GM21526 (cell line): ENCODE measurements at regions not wholly inside any gene's neighbourhood (a gene's known extent, or its start where the extent isn't known, plus 50 kb on each side); places are given as distances from the start of the nearest gene placed in this dataset.

Experiments used
- ATAC-seq: cut with Tn5 transposase; IDR thresholded peaks from one replicate; pipeline ENCODE4 v1.9.1; 2021; ENCODE audit warnings: moderate library complexity; ENCODE audit not compliant: unreplicated experiment, low FRiP score

DNA sequence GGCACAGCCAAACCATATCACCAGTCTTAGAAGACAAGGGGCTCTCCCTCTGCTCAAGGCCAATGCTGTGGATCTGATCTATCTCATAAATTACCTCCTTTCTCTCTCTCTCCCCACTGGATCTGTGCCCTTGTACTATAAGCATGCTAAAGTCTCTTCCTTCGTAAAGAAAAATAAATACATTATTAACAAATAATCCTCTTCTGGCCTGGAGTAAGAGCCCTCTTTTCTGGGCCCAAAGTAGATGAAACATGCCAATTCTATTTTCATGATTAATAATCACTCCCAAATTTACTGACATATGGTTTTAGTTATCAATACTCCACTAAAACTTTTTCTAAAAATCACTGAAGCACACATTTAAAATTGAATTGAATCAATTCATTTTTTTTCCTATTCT is 889.7 kb downstream of the ADGRL2 start:
- no peak for ATAC-seq

DNA sequence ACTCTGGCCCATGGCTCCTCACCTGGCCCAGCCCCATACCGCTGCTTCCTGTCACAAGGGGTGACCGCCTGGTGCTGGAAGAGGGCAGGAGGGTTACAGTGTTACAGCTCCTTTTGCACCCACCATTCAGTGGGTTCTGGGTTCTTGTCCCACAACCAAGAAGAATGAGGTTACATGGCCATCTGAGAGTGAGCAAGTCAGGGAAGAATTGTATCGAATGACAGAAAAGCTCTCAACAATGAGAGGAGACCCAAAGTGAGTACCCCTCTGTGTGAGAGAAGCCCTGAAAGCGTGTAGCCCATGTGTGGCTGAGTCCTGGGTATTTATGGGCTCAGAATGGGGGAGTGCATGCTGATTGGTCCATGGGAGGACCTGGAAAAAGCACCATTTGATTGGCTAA is 888.5 kb downstream of the ADGRL2 start:
- ATAC-seq = no peak

DNA sequence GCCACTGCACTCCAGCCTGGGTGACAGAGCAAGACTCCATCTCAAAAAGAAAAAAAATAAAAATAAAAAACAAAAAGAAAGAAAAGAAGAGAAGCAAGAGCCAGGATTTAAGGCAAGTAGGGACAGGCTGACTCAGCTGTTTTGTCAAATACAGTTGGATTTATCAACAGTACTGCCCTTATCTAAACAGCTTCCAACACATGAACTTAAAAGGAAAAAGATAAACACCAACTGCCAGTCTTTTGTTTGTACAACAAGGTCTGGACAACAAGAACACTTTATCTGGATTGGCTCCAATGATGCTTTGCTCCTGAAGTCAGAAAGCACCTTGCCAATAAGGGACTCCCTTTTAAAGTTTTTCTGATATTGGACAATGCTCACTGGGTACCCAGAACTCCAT is 886.0 kb downstream of the ADGRL2 start:
- ATAC-seq = no peak

DNA sequence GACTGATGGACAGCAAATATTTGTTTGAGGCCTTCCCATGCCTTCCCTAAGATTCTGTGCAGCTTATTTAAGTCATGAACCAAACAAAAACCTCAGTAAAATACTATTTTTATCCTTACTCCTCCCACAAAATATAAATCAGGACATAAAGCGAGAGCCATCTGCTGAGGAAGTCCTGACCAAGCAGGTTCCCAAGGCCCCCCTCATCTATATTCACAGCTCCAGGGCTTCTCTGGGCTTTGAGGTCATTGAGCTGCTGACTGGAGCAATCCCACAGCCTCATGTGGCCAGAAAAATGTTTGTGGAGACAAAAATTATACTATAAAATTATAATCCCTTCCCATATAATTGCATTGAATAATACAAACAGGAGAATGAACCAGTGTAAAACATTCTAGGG is 846.2 kb downstream of the ADGRL2 start:
- ATAC-seq = no peak

DNA sequence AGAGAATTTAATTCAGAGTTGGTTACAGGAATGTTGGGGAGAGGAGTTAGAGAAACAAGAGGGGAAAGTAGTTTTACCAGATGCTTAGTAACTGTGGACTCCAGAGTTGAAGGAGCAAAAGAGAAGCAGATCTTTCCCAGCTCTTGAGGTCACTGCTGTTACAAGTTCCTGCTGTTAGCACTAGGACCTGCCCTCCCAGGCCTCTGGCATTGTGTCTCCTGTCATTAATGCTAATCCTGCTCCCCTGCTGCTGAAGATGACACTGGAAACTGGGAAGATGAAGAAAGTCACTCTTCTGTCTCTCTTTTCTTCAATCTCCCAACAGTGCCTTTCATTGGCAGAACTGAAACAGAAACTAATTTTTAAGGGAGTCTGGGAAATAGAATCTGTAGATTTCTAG is 845.6 kb downstream of the ADGRL2 start:
- ATAC-seq = no peak

DNA sequence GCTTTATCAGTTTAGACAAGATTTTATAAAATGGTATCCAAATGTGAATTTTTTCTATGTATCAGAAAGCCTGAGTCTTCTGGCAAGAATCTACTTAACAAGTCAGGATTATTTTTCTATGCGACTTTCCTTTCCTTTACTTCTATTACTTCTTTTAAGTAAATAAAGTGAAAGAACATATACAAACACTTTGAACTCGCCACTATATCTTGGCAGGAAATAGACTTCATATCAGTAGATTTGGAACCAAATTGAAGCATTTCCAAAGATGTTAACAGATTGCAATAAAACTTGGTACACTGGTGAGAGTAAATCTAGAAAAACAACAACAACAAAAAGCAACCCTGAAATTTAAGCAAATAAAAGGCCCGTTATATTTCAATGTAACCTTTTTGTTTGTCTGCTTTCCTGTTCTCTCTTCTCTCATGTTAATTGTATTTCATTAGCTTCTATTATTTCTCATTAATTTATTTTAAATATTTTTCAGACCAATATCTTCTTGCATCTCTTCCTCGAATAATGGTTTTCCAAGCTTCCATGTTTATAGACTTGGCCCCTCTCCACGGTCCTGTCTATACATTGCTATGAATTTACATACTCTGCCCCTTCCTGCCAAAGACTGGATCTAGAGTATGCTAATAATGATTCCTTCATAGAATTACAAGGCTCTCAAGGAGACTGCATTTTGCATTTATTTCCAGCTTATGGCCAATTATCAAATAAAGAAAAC is 843.6 kb downstream of the ADGRL2 start:
- no peak for ATAC-seq

DNA sequence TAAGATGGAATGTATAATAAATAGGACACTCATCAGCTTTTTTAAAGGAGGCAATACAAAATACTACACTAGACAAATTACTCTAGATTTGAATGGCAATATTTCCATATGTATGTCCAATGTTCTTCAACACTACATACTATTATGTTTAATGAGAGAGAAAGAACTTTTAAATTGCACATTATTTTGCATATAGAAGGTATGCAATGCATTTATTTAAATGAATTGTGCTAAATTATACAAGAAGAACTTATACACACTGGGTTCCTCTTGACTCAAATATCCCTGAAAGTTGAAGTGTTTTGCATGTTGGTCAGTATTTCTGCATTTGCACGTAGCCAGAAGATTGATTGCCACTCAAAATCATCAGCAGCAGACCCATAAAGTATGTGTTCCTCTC is 839.6 kb downstream of the ADGRL2 start:
- no peak for ATAC-seq

DNA sequence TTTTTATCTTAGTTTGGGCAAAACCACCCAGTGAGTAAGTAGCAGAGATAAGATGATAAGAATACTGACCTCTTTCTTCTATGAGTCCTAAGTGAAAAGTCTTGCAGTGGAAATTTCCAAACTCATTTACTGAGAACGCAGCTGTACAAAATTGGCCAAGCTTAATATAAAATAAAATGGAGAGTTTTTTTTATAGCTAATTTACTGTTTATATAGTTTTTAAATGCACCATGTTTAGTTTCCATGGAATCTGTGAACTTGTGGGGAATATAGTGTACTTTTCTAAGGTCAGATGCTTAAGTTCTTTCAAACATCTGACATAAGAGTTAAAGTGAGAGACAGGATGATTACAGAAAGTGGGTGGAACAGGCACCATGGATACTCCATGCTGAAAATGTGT is 833.5 kb downstream of the ADGRL2 start:
- no peak for ATAC-seq

DNA sequence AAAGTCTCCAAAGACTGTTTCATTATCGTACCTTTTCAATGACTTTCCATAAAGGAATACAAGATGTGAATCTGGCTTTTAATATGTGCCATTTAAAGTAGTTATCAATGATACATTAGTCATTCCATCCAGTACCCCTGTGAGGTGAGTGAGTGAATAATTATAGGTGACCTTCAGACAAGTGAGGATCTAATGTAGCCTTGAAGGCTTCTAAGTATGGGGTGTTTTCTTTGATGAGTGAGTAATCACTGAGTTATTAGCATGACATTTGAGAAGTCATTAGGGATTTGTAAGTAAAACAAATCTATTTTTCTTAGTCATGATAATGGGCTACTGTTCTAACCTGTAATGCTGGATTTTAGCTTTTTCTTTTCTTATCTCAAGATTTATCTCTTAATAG is 831.4 kb downstream of the ADGRL2 start:
- no peak for ATAC-seq

DNA sequence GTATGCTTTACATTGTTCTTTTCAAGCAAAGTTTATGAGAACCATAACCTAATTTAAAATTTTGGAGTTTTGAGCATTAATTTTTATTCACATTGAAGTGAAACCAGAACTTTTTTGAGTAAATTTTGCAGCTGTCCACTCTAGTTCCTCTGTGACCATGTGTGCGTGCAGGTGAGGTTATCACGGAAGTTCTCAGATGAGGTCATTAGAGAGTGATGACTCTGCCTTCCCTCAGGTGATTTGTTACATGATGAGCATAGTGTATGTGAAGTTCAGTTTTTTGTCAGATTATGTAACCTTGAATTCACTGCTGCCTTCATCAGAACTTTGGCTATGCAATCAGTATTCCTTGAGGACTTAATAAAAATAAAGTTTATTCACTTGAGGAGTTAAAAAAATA is 828.2 kb downstream of the ADGRL2 start:
- no peak for ATAC-seq

DNA sequence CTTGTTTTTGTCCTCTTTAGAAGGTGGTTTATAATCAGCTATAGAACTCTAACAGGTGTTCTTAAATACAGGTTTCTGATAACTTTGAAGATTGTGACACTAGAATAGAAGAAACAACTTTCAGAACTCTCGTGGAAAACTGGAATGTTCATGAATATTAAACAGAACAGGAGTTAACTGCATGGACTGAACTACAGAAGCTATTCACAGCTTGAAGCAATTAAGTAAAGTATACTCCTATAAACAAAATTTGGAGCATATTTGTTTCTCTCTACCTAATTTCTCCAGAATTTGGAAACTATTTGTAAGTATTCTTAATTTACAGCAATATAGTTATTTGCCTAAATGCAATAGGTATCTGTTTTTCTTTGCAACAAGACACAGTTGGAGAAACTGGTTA is 824.8 kb downstream of the ADGRL2 start:
- ATAC-seq = no peak

DNA sequence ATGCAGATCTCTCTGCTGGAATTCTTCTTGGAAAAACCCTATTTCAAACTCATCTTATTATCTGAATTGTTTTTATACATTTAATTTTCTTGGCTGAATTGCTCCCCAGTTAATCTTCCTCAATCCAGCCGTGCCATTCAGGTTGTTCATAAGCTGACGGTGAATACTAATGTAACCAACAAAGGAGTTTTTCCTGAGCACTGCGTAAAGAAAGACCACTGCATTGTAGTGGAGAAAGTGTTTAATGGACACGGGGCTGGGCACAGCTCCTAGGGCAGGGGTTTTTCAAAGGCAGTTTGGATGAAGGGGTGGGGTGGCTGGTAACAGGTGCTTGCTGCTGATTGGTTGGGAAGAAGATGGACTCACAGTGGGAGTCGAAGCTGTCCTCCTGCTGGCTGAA is 820.3 kb downstream of the ADGRL2 start:
- ATAC-seq = no peak

DNA sequence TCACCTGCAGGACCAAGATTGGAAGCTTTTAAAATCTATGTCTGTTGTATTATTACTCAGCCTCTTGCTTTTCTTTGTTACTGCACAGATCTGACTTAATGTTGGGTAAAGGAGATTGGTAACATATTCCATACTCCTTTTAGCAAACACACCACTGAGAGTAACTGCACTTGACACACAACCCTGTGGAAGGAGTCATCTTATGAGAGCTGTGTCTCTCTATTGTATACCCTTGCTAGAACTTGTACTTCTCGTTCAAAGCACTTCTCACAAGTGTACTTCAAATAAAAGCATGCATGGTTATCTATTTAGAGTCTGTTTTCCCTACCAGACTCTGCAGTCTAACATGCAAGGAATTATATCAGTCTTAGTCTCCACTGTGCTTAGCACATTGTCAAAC is 813.4 kb downstream of the ADGRL2 start:
- ATAC-seq = no peak

DNA sequence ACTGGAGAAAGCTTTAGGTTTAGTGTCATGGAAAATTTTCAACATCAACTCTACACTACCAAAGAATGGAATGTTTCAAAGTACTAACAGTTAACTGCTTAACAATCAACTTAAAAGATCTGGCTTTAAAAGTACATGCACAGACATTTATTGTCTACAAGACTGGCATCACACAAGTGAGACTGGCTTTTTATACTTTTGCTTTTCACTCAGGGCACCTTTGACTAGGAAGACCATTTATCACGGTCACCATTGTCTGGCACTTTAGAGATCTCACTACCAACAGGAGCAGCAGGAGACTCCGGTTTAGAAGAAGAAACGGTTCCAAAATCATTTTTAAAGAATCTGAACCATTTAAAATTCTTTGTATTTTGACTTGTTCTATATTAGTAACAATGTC is 812.3 kb downstream of the ADGRL2 start:
- no peak for ATAC-seq

DNA sequence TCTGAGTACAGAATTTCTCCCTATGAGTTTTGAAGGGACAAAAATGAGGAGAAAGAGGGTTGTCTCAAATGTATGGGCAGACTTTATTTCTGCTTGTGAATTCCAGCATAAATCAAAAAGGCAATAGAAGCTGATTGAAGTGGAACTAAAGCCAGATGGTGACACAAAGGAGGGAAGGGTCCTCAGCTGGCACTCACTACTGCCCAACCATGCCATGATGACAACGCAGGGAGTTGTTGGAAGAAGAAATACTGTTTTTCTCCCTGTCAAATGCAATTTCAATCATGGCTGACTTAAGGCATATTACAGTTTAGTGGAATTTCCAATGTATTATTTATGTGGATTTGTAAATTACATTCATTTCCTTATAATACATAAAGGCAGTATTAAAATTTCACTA is 805.8 kb downstream of the ADGRL2 start:
- ATAC-seq = no peak

DNA sequence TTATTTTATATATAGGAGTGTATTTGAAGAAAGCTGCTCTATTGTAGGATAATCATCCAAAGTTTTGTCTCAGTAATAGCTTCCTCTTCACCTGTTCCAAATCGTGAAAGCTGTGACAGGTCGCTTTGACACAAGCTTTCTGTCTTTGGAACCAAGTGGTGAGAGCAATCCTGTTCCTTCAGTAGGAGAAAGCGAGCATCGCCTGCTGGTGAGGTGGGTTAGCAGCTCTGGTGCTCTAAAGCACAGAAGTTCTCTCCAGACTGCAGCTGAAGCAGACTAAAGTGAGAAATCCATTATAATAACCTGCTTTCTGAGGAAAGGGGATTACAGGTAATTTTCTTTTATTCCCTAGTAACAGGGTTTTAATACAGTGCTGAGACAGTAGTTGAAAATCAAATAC is 803.8 kb downstream of the ADGRL2 start:
- no peak for ATAC-seq

DNA sequence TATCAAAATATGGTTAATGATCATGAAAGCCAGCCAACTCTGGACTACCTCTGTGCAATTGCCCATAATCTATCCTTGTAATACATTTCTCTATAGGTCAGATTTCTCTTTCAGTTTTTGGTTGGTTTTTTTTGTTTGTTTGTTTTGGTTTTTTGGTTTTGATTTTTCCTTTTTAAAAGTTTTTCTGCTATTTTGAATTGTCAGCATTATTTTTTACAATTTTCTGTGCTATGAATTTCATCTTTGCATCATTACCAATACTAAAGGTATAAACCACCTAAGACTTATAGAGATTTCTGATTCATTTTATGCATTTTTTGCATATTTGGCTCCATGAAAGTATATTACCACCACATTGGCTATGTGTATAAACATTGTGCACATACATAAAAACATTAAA is 799.6 kb downstream of the ADGRL2 start:
- ATAC-seq = no peak

DNA sequence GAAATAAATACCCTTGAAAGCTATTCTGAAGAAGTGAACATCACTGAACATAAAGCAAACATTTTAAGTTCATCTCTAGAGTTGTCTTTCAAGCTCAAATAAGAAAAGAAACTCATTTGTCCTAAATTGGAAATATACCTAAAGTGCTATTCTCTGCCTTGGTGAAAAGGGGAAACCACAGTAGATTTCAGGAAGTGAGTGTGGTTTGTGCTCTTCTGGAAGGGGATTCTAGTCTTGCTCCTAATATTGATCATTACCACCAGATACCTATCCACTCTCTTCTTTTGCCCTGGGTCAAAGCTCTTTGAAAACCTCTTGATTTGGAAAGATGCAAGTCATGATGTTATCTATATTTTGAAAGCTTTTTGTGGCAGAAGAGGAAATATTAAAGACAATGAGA is 798.1 kb downstream of the ADGRL2 start:
- no peak for ATAC-seq

DNA sequence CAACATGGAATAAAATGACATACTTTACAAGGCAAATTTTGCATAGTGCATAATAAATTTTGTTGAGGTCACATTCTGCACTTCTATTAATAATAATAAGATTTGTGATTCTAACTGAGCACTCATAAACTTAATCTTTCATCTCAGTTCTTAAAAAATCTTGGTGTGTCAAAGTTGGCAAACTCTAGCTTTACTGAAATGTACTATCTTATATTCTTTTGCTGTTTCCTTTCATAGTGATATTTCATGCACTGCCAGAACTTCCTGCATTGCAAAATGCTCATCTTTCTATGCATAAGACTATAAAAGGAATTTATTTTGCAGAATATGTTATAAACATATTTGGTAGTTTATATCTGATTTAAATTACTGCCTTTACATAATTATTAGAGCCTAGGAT is 797.6 kb downstream of the ADGRL2 start:
- ATAC-seq = no peak

DNA sequence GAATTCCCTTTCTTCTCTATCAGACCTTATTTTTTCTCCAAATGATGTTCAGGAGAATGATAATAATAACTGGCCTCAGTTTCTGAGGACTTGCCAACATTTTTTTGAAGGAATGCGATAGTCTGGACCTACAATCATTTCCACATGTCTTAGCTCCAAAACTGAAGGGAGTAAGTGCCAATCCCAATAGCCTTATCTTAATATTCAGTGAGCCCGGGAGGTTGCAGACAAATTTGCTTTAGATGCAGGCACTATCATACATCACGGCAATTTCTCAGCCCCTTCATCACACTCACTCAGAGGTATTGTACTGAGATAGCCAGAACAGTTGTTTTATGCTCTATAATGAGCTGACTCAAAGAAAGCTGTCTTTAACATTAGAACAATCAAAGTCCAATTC is 796.9 kb downstream of the ADGRL2 start:
- ATAC-seq = no peak

DNA sequence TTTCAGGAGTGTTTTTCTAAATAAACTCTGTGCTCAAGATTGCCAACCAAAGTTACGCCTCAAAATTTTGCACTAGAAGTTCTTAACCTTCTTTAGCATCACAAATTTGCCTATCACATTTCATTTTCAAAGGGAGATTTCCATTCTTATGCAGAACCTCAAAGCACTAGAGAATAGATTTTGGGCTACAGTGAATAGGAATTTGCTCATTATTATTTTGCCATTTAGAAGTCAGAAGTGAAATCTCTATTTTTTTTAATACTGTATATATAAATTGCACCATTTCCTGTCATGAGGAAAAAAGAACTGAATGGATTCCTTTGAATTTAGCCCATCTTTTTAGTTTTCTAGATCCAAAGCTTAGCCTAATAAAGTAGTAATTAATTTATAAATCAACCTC is 796.4 kb downstream of the ADGRL2 start:
- no peak for ATAC-seq

DNA sequence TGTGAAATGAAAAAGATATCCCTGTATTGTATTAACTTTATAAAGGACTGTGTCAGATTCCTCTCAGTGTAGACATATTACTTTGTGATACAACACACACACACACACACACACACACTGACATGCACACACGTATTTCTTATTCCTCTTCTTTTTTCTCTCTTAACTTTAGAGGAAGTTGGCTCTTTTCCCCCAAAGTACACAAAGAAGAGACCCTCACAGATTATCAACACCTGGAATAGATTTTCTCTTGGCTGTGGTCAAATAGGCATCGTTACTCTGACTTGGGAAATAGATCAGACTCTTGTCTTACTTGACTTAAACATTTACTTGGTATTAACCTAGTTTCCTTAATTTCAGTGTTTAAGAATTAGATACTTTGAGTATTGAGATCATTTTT is 792.8 kb downstream of the ADGRL2 start:
- ATAC-seq = no peak

DNA sequence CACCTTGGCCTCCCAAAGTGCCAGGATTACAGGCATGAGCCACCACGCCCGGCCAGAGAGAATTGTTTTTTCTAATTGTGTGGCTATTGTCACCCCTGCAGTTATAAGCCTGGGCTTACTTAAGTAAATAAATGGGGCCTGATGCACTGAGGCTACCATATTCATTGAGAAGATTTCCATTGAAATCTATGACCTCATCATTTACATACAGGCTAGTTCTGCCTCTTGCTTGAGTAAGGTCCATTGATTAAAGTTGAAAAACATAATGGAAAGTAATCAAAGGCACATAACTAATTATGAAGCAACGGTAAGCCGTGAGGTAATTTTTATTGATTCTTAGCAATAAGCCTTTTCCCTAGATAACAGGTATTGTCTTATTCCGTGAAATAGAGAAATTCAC is 788.9 kb downstream of the ADGRL2 start:
- ATAC-seq = no peak
